ENCODE measurements at regions not wholly inside any gene's neighbourhood (a gene's known extent, or its start where the extent isn't known, plus 50 kb on each side); places are given as distances from the start of the nearest gene placed in this dataset.
"Not testable (repeated sequence)": the region's sequence is repeated elsewhere in the genome, so short reads cannot be mapped to it uniquely, and the experiment has no call there.

GRCh38 chr1:244325056-244325758 is 126.5 kb downstream of the ADSS2 start:
- peak; percentile 7 to 72 for DNase-seq

GRCh38 chr1:244326757-244327156 is 125.0 kb downstream of the ADSS2 start:
- DNase-seq: no peak

GRCh38 chr1:244327533-244327932 is 124.2 kb downstream of the ADSS2 start:
- DNase-seq: no peak

- DNase-seq: no peak
Observed at GRCh38 chr1:244328476-244328875, 123.2 kb downstream of the ADSS2 start.

DNA sequence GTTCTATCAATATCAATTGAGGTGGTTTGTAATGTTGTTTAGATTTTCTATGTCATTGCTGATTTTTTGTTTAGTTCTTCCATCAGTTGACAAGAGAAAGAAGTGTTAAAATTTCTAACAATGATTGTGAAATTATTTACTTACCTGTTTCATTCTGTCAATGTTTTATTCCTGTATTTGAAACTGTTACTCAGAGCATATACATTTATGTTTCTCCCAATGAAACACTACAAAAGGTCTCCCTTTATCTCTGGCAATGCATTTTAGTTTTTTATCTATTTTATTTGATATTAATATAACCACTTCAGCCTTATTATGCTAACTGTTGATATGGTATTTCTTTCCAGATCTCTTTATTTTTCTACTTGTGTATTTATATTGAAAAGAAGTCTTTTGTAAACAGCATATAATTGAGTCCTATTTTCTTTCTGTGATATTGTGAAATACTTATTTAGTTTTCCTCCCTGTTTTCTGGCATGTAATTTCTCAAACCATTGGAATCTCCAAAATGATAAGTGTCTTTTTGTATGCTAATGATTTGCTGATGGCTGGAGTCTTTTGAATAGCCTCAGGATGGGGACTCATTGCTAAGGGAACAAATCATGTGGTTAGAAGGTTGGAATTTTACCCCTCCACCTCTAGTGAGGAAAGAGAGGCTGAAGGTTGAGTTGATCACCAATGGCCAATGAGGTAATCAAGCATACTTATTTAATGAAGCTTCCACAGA is 122.0 kb downstream of the ADSS2 start:
- no peak for DNase-seq

DNA sequence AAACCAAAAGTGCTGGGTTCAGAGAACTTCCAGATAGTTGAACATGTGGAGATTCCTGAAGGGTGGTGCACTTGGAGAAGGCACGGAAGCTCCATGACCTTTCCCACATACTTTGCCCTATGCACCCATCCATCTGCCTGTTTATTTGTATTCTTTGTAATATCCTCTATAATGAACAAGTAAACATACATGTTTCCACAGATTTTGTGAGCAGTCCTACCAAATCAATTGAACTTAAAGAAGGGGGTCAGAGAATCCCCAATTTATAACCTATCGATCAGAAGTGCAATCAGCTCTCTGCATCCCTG is 121.4 kb downstream of the ADSS2 start:
- no peak for DNase-seq

DNA sequence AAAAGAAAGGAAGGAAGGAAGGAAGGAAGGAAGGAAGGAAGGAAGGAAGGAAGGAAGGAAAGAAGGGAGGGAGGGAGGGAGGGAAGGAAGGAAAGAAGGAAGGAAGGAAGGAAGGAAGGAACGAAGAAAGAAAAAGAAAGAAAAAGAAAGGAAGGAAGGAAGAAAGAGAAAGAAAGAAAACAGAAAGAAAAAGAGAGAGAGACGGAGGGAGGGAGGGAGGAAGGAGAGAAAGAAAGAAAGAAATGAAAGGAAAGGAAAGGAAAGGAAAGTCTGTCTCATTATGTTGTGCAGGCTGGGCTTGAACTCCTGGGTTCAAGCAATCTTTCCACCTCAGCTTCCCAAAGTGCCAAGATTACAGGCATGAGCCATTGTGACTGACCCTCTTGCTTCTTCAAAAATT is 118.9 kb downstream of the ADSS2 start:
- not testable (repeated sequence) for DNase-seq

DNA sequence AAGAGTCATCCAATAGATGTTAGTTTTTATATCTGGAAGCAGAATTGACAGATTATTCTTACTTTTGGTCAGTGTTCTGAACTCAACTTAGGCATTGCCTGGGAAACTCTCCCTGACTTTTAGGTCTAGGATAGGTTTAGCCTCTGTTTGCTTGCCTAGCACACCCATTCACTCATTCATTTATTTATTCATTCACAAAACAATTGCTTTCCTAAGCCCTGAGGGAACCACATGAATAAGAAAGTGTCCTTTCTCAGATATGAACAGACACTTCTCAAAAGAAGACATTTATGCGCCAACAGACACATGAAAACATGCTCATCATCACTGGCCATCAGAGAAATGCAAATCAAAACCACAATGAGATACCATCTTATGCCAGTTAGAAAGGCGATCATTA is 117.4 kb downstream of the ADSS2 start:
- not testable (repeated sequence) for DNase-seq

DNA sequence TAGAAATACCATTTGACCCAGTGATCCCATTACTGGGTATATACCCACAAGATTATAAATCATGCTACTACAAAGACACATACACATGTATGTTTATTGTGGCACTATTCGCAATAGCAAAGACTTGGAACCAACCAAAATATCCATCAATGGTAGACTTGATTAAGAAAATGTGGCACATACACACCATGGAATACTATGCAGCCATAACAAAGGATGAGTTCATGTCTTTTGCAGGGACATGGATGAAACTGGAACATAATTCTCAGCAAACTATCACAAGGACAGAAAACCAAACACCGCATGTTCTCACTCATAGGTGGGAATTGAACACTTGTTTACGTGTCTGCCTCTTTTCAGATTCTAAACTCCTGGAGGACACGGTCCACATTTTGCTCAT is 116.9 kb downstream of the ADSS2 start:
- not testable (repeated sequence) for DNase-seq

DNA sequence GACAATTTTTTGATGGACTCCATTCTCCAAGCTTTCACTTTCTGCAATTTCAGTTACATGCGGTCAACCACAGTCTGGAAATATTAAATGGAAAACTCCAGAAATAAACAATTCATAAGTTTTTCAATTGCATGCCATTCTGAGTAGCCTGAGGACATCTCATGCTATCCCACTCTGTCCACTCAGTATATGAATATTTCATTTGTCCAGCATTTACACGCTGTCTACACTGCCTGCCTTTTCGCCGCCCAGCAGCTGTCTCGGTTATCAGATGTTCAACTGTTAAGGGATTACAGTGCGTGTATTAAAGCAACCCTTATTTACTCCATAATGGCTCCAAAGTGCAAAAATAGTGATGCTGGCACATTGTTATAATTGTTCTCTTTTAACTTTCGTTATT is 116.3 kb downstream of the ADSS2 start:
- no peak for DNase-seq

DNA sequence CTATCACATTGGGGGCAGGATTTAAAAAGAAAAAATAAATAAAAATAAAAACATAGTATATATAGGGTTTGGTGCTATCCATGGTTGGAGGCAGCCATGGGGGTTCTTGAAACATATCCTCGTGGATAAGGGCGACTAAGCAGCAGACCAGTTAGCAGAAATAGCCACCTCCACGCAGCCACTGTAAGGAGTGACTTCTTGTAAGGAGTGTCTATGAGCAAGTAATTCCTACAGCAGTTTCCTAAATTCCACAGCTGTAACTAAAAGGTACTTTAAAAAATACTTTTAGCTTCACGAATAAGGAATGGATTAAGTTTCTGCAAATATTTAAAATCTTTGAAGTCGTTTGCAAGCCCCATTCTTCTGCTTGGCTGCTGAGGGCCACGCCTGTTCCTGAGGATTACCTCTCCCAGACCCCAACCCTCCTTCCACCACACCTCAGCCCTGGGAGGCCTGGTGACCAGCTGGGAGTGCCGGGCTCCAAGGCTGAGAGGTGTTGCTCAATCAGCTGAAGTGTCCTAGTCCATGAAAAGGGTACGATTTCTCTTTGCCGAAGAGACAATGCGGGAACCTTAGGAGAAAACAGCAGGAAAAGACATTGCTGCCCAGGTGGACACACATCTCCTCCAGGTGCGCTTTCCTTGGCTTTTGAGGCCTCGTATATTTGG is 115.3 kb downstream of the ADSS2 start:
- no peak for DNase-seq

- no peak for DNase-seq
Observed at GRCh38 chr1:244337839-244338238, 113.9 kb downstream of the ADSS2 start.

- DNase-seq: no peak
Observed at GRCh38 chr1:244339073-244339692, 112.5 kb downstream of the ADSS2 start.

DNA sequence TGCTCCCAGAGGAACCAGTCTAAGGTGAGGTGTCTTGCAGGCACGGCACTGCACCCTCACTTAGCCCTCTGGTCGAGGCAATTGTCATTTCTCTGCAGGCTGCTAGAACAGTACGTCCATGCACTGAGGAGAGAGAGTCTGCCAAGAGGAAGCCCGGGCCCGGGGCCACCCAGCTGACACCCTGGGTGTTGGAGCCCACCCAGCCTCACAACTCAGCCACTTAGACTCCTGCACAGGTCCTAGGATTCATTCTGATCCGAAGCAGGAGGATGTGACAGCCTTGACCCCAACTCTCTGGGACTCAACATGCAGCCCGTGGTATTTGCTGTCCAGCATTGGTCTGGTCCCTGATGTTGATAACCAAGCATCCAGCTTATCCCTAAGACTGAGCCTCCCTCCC is 111.9 kb downstream of the ADSS2 start:
- DNase-seq: no peak

DNA sequence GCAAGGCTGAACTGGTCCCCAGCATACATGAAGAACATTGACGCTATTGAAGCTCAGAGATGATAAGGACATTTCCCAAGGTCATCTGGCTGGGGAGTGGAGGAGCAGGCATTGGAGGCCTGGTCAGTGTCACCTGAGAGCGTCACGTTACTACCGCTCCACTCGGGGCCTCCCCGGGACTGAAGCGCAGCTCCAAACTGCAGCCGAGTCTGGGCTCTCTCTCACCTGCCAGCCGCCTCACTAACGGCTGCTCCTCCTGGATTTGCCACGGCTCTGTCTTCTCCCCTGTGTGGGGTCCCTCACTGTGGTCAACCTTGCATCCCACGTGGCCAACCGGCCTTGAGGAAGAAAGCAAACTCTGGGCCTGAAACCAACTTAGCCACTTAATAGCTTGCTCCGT is 111.3 kb downstream of the ADSS2 start:
- no peak for DNase-seq

GRCh38 chr1:244341455-244342450 is 110.0 kb downstream of the ADSS2 start:
- DNase-seq: peak in 1 of 2 donors; percentile 77

DNA sequence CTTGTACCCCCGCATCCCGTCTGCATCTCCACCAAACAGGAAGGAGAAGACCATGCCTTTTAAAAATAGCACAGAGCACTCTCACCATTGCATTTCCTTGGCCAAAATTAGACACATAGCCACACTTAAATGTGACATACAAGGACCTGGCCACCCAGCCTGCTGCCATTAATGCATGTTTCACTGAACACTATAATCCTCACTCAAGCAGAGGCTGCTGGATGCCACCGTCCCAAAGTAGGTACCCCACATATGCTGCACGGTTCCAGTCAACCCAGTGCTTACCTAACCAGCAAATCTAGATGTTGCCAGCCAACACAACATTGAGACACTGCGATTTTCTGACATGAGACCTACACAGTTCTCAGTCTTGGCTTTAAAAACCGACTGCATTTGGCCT is 107.7 kb downstream of the ADSS2 start:
- no peak for DNase-seq

DNA sequence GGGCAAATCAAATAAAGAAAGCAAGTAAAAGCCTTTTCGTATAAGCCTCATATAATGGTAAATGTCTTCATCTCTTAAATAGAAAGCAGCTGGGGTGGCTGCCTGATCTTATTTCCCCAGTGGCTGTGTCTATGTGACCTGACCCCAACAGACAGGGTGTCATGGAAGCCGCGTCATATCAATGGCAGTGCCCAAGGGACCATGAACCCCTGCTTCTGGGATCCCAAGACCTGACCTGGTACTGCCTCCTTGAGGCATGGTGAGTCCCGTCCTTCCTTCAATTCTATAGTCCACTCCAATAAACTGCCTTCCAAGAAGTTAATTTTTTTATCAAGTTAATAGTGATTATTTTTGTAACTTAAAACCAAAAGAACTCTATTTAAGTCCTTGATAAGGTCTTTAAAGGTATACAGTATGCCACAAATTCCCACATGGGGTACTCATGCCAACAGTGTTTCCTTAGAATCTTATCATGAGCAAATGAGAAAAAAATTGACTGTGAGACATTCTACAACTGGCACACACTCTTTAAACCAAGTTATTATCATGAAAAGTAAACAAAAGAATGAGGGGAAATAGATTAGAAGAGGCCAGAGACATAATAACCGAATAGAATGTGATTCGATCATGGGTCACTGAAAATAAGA is 104.6 kb downstream of the ADSS2 start:
- DNase-seq: no peak

GRCh38 chr1:244347942-244348341 is 103.8 kb downstream of the ADSS2 start:
- DNase-seq: no peak

- no peak for DNase-seq
Observed at GRCh38 chr1:244349103-244349531, 102.6 kb downstream of the ADSS2 start.

GRCh38 chr1:244349581-244350001 is 102.1 kb downstream of the ADSS2 start:
- no peak for DNase-seq

- DNase-seq: peak in 1 of 2 donors; percentile 23
Observed at GRCh38 chr1:244350027-244350426, 101.7 kb downstream of the ADSS2 start.
